ENCODE measurements at regions not wholly inside any gene's neighbourhood (a gene's known extent, or its start where the extent isn't known, plus 50 kb on each side); places are given as distances from the start of the nearest gene placed in this dataset.

GRCh38 chr2:128750328-128751165 is 431.9 kb upstream of the HS6ST1 start:
- Histone ChIP-seq H3K4me1 (replicated peaks) (no peaks in the 10 kb centered on the region), H3K4me3 (no peak overlapping the region), H3K9me3 (no peaks in the 10 kb centered on the region), H3K27ac (no peak overlapping the region), H3K36me3 (no peaks in the 10 kb centered on the region), H3K27me3 (replicated peaks; ENCODE audit: insufficient read depth) (no peaks in the 10 kb centered on the region)
- intact Hi-C loops (cut with DNase I) = no loop called here
- 96% methylated on average over 10 of the region's 12 CpGs for WGBS
- no peak for DNase-seq (ENCODE audit: low spot score)
- TF ChIP-seq POLR2A (IDR thresholded peaks at IDR 0.05) (no peak), CTCF (IDR thresholded peaks at IDR 0.05) (no peak), POLR2AphosphoS5 (IDR thresholded peaks at IDR 0.05) (no peak)

- H3K9me3 ChIP-seq = no peaks in the 10 kb centered on the region
- TF ChIP-seq CTCF (IDR thresholded peaks at IDR 0.05) (no peak), POLR2A (IDR thresholded peaks at IDR 0.05) (no peak), POLR2AphosphoS5 (IDR thresholded peaks at IDR 0.05) (no peak)
- H3K4me1 ChIP-seq (replicated peaks) = no peaks in the 10 kb centered on the region
- H3K27ac ChIP-seq = no peak overlapping the region
- DNase-seq (ENCODE audit: low spot score) = no peak
- no peak overlapping the region for H3K4me3 ChIP-seq
- H3K36me3 ChIP-seq = no peaks in the 10 kb centered on the region
- 28% methylated on average over 5 of the region's 5 CpGs for WGBS
- intact Hi-C loops (cut with DNase I) = no loop called here
- H3K27me3 ChIP-seq (replicated peaks; ENCODE audit: insufficient read depth) = no peaks in the 10 kb centered on the region
These were observed 433.1 kb upstream of the HS6ST1 start for GRCh38 chr2:128751746-128752145.

- TF ChIP-seq POLR2AphosphoS5 (IDR thresholded peaks at IDR 0.05) (no peak), POLR2A (IDR thresholded peaks at IDR 0.05) (no peak), CTCF (IDR thresholded peaks at IDR 0.05) (no peak)
- Histone ChIP-seq H3K27me3 (replicated peaks; ENCODE audit: insufficient read depth) (no peaks in the 10 kb centered on the region), H3K9me3 (no peaks in the 10 kb centered on the region), H3K36me3 (no peaks in the 10 kb centered on the region), H3K4me3 (no peak overlapping the region), H3K4me1 (replicated peaks) (no peaks in the 10 kb centered on the region), H3K27ac (no peak overlapping the region)
- DNase-seq (ENCODE audit: low spot score) = no peak
- WGBS = 79% methylated on average over 12 of the region's 12 CpGs
- intact Hi-C loops (cut with DNase I) = no loop called here
These were observed 434.1 kb upstream of the HS6ST1 start for GRCh38 chr2:128752691-128753263.

- Histone ChIP-seq H3K27ac (no peak overlapping the region), H3K36me3 (no peaks in the 10 kb centered on the region), H3K9me3 (no peaks in the 10 kb centered on the region), H3K4me1 (replicated peaks) (no peaks in the 10 kb centered on the region), H3K4me3 (no peak overlapping the region), H3K27me3 (replicated peaks; ENCODE audit: insufficient read depth) (no peaks in the 10 kb centered on the region)
- no peak for DNase-seq (ENCODE audit: low spot score)
- intact Hi-C loops (cut with DNase I) = no loop called here
- TF ChIP-seq POLR2AphosphoS5 (IDR thresholded peaks at IDR 0.05) = no peak
- no peak for TF ChIP-seq POLR2A (IDR thresholded peaks at IDR 0.05)
- TF ChIP-seq CTCF (IDR thresholded peaks at IDR 0.05) = no peak
- 63% methylated on average over 7 of the region's 7 CpGs for WGBS
These were observed 434.7 kb upstream of the HS6ST1 start for GRCh38 chr2:128753321-128753720.

GRCh38 chr2:128753800-128754199 is 435.1 kb upstream of the HS6ST1 start:
- DNase-seq (ENCODE audit: low spot score) = no peak
- no peak for TF ChIP-seq POLR2A (IDR thresholded peaks at IDR 0.05)
- TF ChIP-seq CTCF (IDR thresholded peaks at IDR 0.05) = no peak
- TF ChIP-seq POLR2AphosphoS5 (IDR thresholded peaks at IDR 0.05) = no peak
- H3K27me3 ChIP-seq (replicated peaks; ENCODE audit: insufficient read depth) = no peaks in the 10 kb centered on the region
- no peak overlapping the region for H3K4me3 ChIP-seq
- H3K27ac ChIP-seq = no peak overlapping the region
- WGBS = 75% methylated on average over 6 of the region's 6 CpGs
- H3K9me3 ChIP-seq = no peaks in the 10 kb centered on the region
- H3K4me1 ChIP-seq (replicated peaks) = no peaks in the 10 kb centered on the region
- H3K36me3 ChIP-seq = no peaks in the 10 kb centered on the region
- intact Hi-C loops (cut with DNase I) = no loop called here

Data from prostate gland (tissue), 2 donors.